ENCODE measurements at regions not wholly inside any gene's neighbourhood (a gene's known extent, or its start where the extent isn't known, plus 50 kb on each side); places are given as distances from the start of the nearest gene placed in this dataset.

DNA sequence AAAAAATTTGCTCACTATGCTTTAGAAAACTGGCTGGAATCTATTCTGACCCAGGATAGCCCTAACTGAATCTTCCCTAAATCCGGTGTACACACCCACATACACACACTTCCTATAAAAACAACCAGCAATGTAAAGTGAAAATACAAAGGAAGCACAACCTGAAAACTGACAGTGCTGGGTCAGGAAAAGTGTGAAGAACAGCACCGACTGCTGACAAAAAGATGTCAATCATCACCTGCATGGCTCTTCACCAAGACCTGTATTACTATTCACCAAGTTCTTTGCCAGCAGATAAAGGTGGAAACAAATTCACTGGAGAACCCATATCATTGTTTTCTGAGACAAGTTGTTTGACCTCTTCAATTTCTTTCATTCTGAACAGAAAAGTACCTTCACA, 293.8 kb upstream of the GRAMD2B start:
- TF ChIP-seq, protein P1, sequence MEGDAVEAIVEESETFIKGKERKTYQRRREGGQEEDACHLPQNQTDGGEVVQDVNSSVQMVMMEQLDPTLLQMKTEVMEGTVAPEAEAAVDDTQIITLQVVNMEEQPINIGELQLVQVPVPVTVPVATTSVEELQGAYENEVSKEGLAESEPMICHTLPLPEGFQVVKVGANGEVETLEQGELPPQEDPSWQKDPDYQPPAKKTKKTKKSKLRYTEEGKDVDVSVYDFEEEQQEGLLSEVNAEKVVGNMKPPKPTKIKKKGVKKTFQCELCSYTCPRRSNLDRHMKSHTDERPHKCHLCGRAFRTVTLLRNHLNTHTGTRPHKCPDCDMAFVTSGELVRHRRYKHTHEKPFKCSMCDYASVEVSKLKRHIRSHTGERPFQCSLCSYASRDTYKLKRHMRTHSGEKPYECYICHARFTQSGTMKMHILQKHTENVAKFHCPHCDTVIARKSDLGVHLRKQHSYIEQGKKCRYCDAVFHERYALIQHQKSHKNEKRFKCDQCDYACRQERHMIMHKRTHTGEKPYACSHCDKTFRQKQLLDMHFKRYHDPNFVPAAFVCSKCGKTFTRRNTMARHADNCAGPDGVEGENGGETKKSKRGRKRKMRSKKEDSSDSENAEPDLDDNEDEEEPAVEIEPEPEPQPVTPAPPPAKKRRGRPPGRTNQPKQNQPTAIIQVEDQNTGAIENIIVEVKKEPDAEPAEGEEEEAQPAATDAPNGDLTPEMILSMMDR (IDR thresholded peaks at IDR 0.05; ENCODE audit: low read depth, low read length, missing input control), result no peak
- TF ChIP-seq EGR1 (IDR thresholded peaks at IDR 0.05; ENCODE audit: low read depth in 2 of 2) (no peak), RAD21 (IDR thresholded peaks at IDR 0.05) (no peak), TAF1 (conservative IDR thresholded peaks at IDR 0.05) (no peak), ATF3 (IDR thresholded peaks at IDR 0.05) (no peak), HNF4G (IDR thresholded peaks at IDR 0.05) (no peak), YY1 (IDR thresholded peaks at IDR 0.05) (no peak), SP1 (IDR thresholded peaks at IDR 0.05) (no peak), JUND (IDR thresholded peaks at IDR 0.05) (no peak), GABPA (IDR thresholded peaks at IDR 0.05 in 1 of 2, conservative IDR thresholded peaks at IDR 0.05 in 1 of 2) (no peak)
- TF ChIP-seq, protein P2, sequence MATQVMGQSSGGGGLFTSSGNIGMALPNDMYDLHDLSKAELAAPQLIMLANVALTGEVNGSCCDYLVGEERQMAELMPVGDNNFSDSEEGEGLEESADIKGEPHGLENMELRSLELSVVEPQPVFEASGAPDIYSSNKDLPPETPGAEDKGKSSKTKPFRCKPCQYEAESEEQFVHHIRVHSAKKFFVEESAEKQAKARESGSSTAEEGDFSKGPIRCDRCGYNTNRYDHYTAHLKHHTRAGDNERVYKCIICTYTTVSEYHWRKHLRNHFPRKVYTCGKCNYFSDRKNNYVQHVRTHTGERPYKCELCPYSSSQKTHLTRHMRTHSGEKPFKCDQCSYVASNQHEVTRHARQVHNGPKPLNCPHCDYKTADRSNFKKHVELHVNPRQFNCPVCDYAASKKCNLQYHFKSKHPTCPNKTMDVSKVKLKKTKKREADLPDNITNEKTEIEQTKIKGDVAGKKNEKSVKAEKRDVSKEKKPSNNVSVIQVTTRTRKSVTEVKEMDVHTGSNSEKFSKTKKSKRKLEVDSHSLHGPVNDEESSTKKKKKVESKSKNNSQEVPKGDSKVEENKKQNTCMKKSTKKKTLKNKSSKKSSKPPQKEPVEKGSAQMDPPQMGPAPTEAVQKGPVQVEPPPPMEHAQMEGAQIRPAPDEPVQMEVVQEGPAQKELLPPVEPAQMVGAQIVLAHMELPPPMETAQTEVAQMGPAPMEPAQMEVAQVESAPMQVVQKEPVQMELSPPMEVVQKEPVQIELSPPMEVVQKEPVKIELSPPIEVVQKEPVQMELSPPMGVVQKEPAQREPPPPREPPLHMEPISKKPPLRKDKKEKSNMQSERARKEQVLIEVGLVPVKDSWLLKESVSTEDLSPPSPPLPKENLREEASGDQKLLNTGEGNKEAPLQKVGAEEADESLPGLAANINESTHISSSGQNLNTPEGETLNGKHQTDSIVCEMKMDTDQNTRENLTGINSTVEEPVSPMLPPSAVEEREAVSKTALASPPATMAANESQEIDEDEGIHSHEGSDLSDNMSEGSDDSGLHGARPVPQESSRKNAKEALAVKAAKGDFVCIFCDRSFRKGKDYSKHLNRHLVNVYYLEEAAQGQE (IDR thresholded peaks at IDR 0.05), result no peak
- TF ChIP-seq, protein P3, sequence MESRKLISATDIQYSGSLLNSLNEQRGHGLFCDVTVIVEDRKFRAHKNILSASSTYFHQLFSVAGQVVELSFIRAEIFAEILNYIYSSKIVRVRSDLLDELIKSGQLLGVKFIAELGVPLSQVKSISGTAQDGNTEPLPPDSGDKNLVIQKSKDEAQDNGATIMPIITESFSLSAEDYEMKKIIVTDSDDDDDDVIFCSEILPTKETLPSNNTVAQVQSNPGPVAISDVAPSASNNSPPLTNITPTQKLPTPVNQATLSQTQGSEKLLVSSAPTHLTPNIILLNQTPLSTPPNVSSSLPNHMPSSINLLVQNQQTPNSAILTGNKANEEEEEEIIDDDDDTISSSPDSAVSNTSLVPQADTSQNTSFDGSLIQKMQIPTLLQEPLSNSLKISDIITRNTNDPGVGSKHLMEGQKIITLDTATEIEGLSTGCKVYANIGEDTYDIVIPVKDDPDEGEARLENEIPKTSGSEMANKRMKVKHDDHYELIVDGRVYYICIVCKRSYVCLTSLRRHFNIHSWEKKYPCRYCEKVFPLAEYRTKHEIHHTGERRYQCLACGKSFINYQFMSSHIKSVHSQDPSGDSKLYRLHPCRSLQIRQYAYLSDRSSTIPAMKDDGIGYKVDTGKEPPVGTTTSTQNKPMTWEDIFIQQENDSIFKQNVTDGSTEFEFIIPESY (IDR thresholded peaks at IDR 0.05), result no peak
- TF ChIP-seq, protein P4, sequence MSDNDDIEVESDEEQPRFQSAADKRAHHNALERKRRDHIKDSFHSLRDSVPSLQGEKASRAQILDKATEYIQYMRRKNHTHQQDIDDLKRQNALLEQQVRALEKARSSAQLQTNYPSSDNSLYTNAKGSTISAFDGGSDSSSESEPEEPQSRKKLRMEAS (IDR thresholded peaks at IDR 0.05), result no peak

All from liver (tissue), 3 donors.